HUDEP-2 (cell line): ENCODE measurements at regions not wholly inside any gene's neighbourhood (a gene's known extent, or its start where the extent isn't known, plus 50 kb on each side); places are given as distances from the start of the nearest gene placed in this dataset.
"Not testable (repeated sequence)": the region's sequence is repeated elsewhere in the genome, so short reads cannot be mapped to it uniquely, and the experiment has no call there.

Experiments
- DNase-seq, 76 experiments: peaks; one replicate each; lab custom pipeline; 2025; ENCODE audit not compliant: unreplicated experiment in 76 of 76; lab: John Stamatoyannopoulos, UW

- no peak for DNase-seq
These were observed 173.0 kb upstream of the ADCY1 start for GRCh38 chr7:45401155-45401554.

GRCh38 chr7:45401851-45402250 lies 172.3 kb upstream of the ADCY1 start:
- DNase-seq: no peak

DNA sequence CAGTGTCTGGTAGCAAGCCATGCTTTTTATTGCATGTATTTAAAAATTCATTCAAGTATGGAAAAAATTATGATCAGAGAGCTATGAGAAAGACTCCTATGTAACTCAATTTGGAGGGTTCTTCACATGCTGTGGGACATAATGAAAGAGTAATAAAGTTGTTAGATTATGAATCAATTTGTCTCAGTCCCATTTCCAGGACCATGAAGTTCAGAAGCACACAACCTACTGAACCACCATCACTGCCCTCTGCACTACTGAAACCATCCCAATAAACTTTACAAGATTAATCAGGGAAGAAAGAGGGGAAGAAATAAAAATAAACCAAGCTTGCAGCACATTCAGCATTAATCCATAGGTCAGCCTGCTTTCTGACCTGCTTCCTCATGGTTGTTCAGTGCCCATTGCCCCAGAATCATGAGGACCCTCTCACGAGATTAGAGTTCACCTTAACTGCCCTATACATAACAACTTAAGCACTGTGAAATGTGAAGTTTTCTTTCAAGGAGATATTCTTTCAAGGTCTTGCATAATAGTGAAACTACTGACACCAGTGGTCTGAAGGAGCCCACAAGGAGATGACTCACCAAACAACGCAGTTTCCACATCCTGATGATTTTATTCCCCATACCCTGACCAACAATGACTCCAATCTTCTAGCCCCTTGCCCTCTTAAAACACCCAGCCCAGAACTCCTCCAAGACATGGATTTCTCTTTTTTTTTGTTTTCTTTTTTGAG lies 171.5 kb upstream of the ADCY1 start:
- no peak for DNase-seq

- DNase-seq: no peak
These were observed 169.5 kb upstream of the ADCY1 start for GRCh38 chr7:45404622-45405021.

- DNase-seq: peak in 1 of 76 experiments; percentile 6
These were observed 166.3 kb upstream of the ADCY1 start for GRCh38 chr7:45407730-45408408.

- DNase-seq: no peak
These were observed 165.8 kb upstream of the ADCY1 start for GRCh38 chr7:45408409-45408737.

DNA sequence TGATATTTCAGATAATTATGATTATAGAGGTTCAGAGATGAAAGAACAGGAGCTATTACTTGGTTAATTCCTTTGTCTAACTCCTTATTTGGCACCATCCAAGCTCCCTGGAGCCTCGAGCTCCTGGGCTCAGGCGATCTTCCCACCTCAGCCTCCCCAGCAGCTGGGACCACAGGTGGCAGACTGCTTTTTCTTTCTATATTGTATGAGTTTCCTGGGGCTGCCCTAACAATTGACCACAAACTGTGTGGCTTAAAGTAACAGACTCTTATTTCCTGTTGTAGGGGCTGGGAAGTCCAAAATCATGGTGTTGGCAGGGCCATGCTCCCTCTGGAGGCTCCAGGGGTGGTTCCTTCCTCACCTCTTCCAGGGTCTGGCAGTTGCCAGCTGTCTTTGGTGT lies 163.3 kb upstream of the ADCY1 start:
- DNase-seq: no peak

DNA sequence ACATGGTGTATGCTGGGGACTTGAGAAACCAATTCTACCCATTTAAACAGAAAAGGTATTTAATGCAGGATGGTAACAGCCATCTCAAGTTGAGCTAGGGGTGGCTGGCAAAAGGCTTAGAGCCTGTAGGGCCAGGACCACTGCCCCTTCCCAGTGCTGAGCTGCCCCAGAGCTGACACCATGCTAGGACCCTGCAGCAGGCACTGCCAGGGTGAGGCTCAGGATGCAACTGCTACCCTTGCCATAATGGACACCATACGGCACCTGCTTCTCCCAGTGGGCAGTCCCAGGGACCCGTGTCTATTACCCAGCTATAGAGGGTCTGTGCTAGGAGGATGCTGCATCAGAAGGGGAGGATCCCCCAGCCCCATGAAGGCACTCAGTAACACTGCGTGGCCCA lies 160.7 kb upstream of the ADCY1 start:
- DNase-seq: no peak

DNA sequence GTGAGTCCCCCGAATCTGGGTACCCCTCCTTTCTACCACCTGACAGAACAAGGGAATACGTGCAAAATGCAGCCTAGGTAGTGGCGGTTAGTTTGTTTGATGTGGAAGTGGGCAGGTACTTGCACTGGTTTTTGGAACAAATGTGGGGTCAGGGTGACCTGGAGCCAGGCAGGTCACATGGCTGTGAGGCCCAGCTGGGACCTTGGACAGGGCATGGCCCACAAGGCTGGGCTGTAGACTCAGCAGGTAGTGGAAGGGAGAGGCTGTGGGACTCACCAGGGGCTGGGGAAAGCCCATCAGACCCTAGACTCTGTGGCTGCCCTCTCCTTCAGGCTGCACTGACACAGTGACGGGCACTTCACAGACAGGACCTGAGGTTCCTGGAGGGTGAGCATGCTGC lies 159.9 kb upstream of the ADCY1 start:
- DNase-seq: no peak

GRCh38 chr7:45415265-45415664 lies 158.9 kb upstream of the ADCY1 start:
- no peak for DNase-seq

DNA sequence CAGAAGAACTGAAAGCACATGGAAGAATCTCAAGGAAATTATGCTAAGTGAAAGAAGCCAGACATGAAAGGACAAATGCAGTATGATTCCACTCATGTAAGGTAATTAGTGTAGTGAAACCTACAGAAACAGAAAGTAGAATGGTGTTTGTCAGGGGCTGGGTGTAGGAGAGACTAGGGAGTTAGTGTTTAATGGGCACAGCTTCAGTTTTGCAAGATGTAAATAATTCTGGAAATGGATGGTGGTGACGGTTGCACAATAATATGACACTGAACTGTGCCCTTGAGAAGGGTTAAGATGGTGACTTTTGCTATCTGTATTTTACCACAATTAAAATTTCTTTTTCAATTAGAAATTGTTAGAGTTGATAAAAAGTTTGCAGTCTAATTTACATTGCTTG lies 157.3 kb upstream of the ADCY1 start:
- no peak for DNase-seq

DNA sequence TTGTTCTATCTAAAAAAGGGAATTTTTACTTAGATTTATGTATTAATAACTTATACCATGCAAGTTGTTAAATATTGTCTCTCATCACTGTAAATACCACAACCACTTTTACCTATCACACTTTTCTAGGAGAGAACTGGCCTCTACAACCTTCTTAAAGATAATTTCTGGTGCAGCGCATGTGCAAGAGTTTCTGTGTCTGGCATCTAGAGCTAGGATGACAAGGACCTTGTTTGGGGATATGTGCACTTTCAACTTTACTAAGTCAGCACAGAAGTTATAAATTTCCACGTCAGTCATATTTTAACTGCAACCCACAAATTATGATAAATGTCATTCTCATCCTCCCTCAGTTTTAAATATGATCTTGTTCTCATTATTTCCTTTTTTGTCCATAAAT lies 156.9 kb upstream of the ADCY1 start:
- no peak for DNase-seq

- DNase-seq: no peak
These were observed 156.4 kb upstream of the ADCY1 start for GRCh38 chr7:45417735-45418134.

DNA sequence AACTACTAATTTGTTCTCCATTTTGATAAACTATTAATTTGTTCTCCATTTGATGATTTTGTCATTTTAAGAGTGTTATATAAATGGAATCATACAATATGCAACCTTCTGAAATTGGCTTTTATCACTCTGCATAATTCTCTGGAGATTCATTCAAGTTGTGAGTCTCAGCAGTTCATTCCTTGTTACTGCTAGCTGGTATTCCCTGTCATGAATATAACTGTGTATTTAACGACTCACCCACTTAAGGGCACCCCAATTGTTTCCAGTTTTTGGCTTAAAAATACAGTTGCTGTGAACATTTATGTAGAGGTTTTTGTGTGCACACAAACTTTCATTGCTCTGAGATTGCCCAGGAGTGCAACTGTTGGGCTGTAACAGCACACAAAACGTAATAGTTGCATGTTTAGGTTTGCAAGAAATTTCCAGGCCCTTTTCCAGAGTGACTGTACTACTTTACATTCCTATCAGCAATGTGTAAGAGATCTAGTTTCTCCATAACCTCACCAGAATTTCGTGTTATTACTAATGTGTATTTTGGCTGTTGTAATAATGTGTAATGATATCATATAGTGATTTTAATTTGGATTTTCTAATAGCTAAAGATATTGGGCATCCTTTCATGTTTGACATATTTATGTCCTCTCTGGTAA lies 153.2 kb upstream of the ADCY1 start:
- no peak for DNase-seq

GRCh38 chr7:45421806-45422205 lies 152.4 kb upstream of the ADCY1 start:
- no peak for DNase-seq

DNA sequence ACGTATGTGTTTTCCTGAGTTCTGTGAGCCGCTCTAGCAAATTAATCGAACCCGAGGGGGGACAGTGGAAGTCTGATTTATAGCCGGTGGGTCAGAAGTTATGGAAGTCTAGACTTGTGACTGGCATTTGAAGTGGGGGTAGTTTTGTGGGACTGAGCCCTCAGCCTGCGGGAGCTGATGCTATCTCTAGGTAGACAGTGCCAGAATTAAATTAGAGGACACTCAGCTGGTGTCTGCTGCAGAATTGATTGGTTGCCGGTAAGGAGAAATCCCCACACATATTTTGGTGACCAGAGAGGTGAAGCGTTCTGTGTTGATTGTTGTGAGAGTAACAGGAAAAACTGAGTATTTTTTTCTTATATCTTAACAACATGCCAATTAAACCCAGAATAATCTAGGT lies 143.8 kb upstream of the ADCY1 start:
- DNase-seq: no peak

DNA sequence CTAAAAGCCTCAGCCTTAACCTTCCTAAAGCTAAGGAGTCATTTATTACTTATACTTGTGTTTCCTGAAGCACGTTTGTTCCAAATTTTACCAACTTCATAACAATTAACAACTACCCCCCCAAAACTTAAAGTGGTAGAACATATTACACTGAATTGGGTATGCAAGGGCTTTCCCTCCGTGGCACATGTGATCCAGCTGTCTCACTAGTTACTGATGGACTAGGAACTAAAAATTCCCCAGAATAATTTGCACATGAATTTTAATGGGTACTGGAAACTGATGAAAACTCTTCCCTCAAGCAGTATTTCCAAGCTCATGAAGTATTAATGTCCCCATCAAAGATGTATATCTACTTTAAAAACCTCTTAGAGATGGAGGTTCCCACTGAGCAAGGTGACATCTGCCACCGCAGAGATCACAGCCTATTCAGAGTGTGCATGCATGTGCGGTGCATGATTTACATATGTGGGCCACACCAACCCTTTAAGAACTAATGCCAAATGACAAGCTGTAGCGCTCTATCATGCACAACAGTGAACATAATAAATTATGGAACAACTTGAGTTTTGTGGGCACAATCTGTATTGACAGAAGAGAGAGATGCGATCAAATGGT lies 139.9 kb upstream of the ADCY1 start:
- DNase-seq: no peak

GRCh38 chr7:45435131-45435530 lies 139.0 kb upstream of the ADCY1 start:
- DNase-seq: no peak

DNA sequence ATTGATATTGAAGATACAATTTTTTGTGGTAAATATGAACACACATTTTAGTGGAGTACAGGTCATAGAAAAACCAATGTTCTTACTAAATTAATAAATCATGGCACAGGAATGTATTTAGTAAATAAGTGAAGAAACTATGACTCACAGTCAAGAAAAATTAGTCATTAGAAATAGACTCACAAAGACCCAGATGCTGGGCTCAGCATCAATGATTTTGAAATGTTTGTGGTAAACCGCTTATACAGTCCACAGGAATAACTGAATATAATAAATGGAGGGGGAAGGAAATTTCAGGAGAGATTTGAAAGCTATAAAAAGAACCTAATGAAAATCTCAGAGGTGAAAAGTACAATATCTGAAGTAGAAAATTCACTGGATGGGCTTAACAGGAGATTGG lies 138.3 kb upstream of the ADCY1 start:
- no peak for DNase-seq

- DNase-seq: not testable (repeated sequence)
These were observed 133.4 kb upstream of the ADCY1 start for GRCh38 chr7:45440776-45441175.

DNA sequence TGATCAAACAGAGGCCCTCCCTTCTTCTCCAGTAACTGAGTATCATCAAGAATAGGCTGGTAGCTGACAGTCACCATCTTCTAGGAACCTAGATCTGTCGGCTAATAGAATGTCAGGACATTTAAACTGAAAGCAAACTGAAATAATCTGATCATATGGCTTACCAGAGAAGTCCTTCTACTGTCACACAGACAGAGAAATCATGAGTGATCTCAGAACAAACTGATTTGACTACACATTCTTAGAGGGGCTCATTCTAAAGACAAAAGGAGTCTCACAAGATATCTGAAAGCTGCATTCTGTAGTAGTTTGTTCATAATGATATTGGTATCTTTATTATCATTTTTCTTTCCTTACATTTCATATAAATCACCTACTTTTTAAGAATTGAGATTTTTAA lies 130.9 kb upstream of the ADCY1 start:
- DNase-seq: no peak
